HG02571 (cell line): ENCODE measurements at regions not wholly inside any gene's neighbourhood (a gene's known extent, or its start where the extent isn't known, plus 50 kb on each side); places are given as distances from the start of the nearest gene placed in this dataset.
A peak's percentile ranks its signal among the peaks of the same experiment; 100 is the strongest.
"Not testable (repeated sequence)": the region's sequence is repeated elsewhere in the genome, so short reads cannot be mapped to it uniquely, and the experiment has no call there.

ENCODE experiments used
- ATAC-seq: cut with Tn5 transposase; IDR thresholded peaks from one replicate; pipeline ENCODE4 v1.9.1; 2021; ENCODE audit warnings: mild to moderate bottlenecking, moderate library complexity; ENCODE audit not compliant: unreplicated experiment

GRCh38 chr5:124203303-124203702, 543.1 kb downstream of the ZNF608 start:
- ATAC-seq = no peak

DNA sequence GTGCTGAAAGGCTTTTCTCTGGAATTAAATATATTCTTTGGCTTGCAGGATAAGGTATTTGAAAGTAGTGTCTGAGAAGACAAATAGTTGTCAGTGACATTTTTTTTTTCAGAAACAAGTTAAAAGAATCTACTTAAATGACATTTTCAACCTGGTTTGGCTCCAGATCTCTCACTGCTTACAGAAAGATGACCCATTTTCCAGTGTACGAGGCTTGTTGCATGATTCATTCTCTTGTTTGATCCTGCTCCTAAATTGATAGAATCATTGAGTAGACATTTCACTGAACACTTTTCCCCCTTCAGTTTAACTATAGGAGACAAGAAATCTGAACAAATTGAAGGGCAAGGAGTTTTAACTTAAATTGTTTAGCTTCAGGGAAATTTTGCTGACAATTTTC, 546.1 kb downstream of the ZNF608 start:
- no peak for ATAC-seq

DNA sequence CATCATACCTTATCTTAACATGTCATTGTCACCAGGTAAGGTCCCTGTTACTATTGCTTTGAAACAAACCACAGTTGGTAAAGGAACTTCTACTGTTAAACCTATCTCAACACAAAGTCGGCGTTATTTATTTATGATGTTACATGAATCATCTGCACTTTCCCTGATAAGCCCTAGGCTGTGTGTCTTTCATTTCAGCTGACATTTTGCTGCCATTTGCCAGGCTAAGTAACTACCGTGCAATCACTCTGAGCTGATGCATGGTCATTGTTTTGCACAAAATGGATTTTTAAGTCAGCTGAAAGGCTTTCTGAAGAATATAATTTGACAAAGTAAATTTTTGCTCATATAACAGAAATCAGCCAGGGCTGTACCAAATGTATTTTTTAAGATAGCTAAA, 546.5 kb downstream of the ZNF608 start:
- ATAC-seq = no peak

DNA sequence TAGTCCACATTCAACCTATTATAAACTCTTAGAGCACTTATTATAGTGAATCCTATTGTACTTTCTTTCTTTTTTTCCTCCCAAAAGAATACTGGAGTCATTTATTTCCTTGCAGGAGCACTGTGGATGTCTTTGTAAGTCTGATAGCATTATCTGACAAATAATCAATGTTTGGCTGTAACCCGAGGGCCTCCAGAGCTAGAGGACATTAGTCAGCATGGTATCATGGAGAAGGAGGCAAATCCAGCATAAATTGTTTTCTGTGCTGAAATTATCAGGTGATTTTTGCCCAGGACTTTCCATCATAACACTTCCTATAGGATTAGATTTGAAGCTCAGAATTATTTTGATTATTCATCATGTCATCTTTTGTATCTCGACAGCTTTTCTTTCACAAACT, 551.0 kb downstream of the ZNF608 start:
- ATAC-seq = no peak

DNA sequence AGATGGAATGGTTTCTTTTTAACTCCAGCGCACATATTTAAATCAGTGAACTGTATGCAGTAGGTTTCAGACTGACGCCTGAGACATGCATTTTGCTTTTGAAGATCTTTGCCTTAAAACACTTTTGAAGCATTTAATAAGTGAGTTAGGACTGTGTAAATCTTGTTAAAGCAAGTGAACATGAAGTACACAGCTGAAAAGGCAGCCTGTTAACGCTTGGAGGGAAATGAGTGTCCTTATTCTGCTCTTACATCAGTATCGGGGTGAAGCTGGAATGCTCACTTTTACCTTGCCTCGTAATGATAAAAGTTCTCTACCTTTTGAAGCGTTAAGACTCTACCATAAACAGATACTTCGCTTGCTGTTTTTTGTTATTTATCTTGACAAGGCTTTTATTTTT, 552.2 kb downstream of the ZNF608 start:
- no peak for ATAC-seq

DNA sequence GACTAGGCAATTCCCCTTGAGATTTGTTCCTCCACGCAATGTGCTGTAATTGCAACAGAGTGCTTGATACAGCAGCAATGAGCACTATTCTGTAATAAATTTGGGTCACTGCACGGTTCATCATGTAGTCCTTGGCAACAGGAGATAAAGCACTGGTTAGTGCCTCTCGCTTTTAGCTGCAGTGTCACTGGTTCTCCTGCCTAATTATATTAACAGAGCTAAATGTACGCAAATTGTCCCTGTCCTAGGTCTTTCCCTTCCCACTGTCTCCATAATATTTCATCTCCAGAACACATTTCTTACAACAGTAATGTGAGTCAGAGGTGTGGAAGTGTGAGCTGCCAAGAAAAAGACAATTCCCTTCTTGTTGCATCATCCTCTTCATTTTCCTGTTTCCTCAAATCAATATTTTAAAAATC, 553.1 kb downstream of the ZNF608 start:
- ATAC-seq = no peak

GRCh38 chr5:124192716-124193115, 553.7 kb downstream of the ZNF608 start:
- ATAC-seq = no peak

DNA sequence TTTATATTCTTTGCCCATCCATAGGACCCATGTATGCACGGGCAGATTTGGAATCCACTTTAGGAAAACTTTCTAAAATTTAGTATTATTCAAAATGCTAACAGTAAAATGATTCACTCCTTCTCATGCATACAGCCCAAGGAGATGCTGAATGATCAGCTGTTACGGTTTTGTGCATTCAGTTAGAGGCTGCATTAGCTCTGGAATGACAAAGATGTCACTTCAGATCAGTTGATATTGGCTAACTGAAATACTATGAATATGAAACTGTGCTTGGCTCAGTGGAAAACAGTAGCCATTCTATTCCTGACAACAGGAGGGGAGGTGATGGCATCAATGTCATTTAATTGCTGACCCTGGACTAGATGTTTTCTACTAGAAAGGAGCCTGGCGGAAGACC, 560.7 kb downstream of the ZNF608 start:
- no peak for ATAC-seq

DNA sequence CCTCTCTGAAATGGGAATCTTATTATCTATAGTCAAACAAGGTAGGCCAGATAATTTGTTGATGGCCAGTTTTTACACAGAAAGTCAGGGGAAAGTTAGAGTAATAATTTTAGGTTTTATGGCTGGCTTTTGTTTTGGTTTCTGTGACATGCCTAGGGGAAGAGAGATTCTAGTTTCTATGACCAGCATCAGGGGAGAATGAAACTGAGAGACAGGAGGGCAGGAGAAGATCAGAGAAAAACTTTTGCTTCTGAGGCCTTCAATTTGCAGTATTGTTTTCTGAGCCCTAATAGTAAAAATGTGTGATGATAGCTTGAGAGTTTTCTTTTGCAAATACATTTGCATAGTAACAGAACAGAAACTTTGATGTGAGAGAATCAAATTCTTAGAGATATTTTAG, 564.3 kb downstream of the ZNF608 start:
- peak; percentile 53 for ATAC-seq

- ATAC-seq = no peak
These were observed 565.5 kb downstream of the ZNF608 start for GRCh38 chr5:124180875-124181461.

DNA sequence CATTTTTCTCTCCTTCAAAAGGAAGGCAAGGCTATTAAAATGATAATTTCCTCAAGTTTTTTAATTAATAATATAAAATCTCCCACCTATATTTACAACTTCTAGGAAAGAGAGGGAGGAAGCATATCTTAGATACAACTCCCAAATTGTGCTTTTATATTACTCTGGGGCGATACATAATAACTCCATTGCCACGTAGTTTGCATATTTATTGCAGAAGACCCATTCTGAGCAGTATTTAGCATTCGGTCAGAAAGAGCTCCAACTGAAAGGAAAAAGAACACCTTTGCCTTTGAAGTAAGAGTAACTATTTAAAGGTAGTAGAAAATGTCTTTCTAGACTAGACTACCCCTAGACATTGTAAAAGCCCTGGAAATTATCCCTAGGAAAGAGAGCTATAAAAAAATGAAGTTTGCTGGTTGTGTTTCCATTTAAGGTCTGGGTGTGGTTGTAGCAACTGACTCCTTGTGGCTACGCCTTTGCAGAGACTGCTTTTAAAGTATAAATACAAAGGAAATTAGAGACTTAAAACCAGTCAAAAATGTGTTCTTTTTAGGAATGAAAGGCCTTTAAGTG, 566.1 kb downstream of the ZNF608 start:
- no peak for ATAC-seq

- no peak for ATAC-seq
These were observed 566.6 kb downstream of the ZNF608 start for GRCh38 chr5:124179819-124180218.

GRCh38 chr5:124178050-124178449, 568.4 kb downstream of the ZNF608 start:
- no peak for ATAC-seq

GRCh38 chr5:124176692-124177091, 569.7 kb downstream of the ZNF608 start:
- ATAC-seq = no peak

DNA sequence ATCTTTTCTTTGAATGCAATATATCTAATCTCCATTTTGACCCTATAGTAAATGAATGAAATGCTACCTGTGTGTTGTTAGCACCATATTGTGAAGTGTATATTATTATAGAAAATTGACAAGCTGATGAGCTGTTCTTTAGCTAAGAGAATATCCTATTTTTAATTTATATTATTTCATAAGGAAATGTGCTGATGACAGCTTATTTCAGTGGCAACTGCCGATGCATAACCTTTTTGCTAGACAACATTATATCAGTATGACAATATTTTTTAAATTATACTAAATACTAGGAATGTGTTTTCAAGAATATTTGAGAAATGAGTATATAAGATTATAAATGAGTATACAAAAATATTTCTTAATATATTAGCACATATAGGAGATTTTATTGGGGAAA, 573.1 kb downstream of the ZNF608 start:
- ATAC-seq = no peak

- no peak for ATAC-seq
These were observed 573.9 kb downstream of the ZNF608 start for GRCh38 chr5:124172389-124173003.

- not testable (repeated sequence) for ATAC-seq
These were observed 578.3 kb downstream of the ZNF608 start for GRCh38 chr5:124168093-124168492.

- ATAC-seq = no peak
These were observed 583.5 kb downstream of the ZNF608 start for GRCh38 chr5:124162767-124163532.

DNA sequence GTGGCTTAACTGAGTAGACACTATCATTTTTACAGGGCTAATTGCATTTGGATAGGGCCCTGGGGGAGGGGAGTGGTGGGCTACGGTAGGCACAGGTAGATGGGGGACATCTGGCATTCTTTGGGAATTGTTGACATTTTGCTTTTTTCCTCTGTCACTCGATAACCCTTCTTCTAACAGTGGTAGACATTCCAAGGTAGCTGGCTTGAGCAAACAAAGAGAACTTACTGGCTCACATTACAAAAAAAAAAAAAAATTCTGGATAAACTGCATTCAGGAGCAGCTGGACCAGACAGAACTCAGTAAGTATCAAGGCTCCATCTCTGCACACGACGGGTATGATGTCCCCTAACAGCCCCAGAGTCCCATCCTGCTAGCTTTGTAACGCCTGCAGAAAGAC, 585.2 kb downstream of the ZNF608 start:
- no peak for ATAC-seq

DNA sequence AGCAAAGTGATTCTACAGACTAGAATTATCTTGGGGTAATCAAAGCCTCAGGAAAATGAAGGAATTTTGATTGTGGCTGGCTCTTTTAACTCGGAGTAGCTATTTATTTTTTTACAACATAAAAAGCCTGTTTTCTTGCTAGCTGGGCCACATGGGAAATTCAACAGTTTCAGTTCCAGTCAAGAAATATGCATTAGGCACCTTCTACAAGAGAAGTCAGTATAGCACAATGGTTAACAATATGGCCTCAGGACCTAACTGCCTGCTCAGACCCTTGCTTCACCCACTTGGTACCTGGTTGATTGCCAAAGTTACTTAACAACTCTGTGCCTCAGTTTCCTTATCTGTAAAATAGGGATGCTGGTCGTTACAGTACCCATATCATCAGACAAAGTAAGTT, 586.2 kb downstream of the ZNF608 start:
- ATAC-seq = no peak

- no peak for ATAC-seq
These were observed 589.1 kb downstream of the ZNF608 start for GRCh38 chr5:124157320-124157719.

- ATAC-seq = no peak
These were observed 589.9 kb downstream of the ZNF608 start for GRCh38 chr5:124156415-124156996.
